HEK293 (cell line): ENCODE measurements at regions not wholly inside any gene's neighbourhood (a gene's known extent, or its start where the extent isn't known, plus 50 kb on each side); places are given as distances from the start of the nearest gene placed in this dataset.

Experiments
- GLI4 ChIP-seq: fragments of 450-650 bp; formaldehyde crosslinking; IDR thresholded peaks from 2 replicates; pipeline ENCODE4 v1.5.1; 2016; ENCODE audit warnings: missing biosample characterization, missing genetic modification characterization
- WT1 ChIP-seq: fragments of 450-650 bp; formaldehyde crosslinking; IDR thresholded peaks from 2 replicates; pipeline ENCODE4 v1.5.1; 2016; ENCODE audit warnings: missing biosample characterization, missing genetic modification characterization
- YY1 ChIP-seq: fragments of 450-650 bp; formaldehyde crosslinking; IDR thresholded peaks from 2 replicates; pipeline ENCODE4 v1.5.1; 2018; ENCODE audit warnings: missing biosample characterization, missing genetic modification characterization
- ZNF239 ChIP-seq: fragments of 450-650 bp; formaldehyde crosslinking; IDR thresholded peaks from 2 replicates; pipeline ENCODE4 v1.5.1; 2016; ENCODE audit warnings: missing biosample characterization, missing genetic modification characterization
- ZNF354C ChIP-seq: fragments of 450-650 bp; formaldehyde crosslinking; IDR thresholded peaks from 2 replicates; pipeline ENCODE4 v1.5.1; 2016; ENCODE audit warnings: missing biosample characterization, missing genetic modification characterization, low read depth, borderline replicate concordance
- ZNF366 ChIP-seq: fragments of 450-650 bp; formaldehyde crosslinking; conservative IDR thresholded peaks from 2 replicates; pipeline ENCODE4 v1.5.1; 2016; ENCODE audit warnings: missing biosample characterization, missing genetic modification characterization
- ZNF629 ChIP-seq: fragments of 450-650 bp; formaldehyde crosslinking; IDR thresholded peaks from 2 replicates; pipeline ENCODE4 v1.5.1; 2017; ENCODE audit warnings: missing biosample characterization, missing genetic modification characterization
- TF ChIP-seq, protein P1 (sequence below): fragments of 450-650 bp; formaldehyde crosslinking; IDR thresholded peaks from 2 replicates; pipeline ENCODE4 v1.5.1; 2016; ENCODE audit warnings: missing biosample characterization, missing genetic modification characterization
- TF ChIP-seq, protein P2 (sequence below): fragments of 450-650 bp; formaldehyde crosslinking; IDR thresholded peaks from 2 replicates; pipeline ENCODE4 v1.5.1; 2016; ENCODE audit warnings: missing biosample characterization, missing genetic modification characterization
- TF ChIP-seq, protein P3 (sequence below): fragments of 450-650 bp; IDR thresholded peaks from 2 replicates; pipeline ENCODE4 v1.5.1; 2018; ENCODE audit warnings: missing biosample characterization, missing genetic modification characterization
- TF ChIP-seq, protein P4 (sequence below): fragments of 450-650 bp; formaldehyde crosslinking; conservative IDR thresholded peaks from 2 replicates; pipeline ENCODE4 v1.5.1; 2016; ENCODE audit warnings: low read depth, missing biosample characterization, missing genetic modification characterization

DNA sequence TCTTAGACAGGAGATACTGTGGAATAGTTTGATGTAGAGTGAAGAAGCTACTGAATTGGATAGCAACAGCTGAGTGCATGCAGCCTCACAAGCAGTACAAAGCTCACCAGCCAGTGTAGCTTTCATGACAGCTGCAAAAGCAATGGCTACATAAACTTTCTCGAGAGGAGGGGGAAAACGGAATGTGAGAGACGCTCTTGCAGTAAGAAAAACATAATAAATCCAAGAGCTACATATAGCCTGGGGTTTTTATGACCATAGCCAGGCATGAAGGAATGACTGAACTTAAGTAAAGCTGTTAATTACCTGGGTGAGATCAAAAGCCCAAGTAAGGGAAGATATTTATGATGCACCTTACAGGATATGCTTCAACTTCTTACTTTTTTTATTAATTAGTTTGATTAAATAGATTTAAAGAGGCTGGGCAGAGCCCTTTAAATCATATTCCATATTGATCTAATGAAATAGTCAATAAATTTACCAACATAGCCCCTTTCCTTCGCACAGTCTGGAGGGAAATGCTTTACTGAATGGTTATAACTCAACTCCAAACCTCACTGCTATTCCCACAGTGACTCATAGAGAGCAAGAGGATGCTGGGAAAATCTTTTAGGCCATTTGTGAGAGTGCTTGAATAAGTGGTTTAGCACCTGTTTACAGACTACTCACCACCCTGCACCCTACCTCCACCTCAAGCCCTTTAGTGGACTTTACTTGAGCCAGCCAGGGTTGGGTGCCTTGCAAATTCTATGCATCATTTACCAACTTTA is 407.2 kb upstream of the CLINT1 start:
- TF ChIP-seq, protein P1, sequence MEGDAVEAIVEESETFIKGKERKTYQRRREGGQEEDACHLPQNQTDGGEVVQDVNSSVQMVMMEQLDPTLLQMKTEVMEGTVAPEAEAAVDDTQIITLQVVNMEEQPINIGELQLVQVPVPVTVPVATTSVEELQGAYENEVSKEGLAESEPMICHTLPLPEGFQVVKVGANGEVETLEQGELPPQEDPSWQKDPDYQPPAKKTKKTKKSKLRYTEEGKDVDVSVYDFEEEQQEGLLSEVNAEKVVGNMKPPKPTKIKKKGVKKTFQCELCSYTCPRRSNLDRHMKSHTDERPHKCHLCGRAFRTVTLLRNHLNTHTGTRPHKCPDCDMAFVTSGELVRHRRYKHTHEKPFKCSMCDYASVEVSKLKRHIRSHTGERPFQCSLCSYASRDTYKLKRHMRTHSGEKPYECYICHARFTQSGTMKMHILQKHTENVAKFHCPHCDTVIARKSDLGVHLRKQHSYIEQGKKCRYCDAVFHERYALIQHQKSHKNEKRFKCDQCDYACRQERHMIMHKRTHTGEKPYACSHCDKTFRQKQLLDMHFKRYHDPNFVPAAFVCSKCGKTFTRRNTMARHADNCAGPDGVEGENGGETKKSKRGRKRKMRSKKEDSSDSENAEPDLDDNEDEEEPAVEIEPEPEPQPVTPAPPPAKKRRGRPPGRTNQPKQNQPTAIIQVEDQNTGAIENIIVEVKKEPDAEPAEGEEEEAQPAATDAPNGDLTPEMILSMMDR (tag by site-specific recombination): no peak
- TF ChIP-seq, protein P2, sequence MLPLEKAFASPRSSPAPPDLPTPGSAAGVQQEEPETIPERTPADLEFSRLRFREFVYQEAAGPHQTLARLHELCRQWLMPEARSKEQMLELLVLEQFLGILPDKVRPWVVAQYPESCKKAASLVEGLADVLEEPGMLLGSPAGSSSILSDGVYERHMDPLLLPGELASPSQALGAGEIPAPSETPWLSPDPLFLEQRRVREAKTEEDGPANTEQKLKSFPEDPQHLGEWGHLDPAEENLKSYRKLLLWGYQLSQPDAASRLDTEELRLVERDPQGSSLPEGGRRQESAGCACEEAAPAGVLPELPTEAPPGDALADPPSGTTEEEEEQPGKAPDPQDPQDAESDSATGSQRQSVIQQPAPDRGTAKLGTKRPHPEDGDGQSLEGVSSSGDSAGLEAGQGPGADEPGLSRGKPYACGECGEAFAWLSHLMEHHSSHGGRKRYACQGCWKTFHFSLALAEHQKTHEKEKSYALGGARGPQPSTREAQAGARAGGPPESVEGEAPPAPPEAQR: no peak
- TF ChIP-seq, protein P3, sequence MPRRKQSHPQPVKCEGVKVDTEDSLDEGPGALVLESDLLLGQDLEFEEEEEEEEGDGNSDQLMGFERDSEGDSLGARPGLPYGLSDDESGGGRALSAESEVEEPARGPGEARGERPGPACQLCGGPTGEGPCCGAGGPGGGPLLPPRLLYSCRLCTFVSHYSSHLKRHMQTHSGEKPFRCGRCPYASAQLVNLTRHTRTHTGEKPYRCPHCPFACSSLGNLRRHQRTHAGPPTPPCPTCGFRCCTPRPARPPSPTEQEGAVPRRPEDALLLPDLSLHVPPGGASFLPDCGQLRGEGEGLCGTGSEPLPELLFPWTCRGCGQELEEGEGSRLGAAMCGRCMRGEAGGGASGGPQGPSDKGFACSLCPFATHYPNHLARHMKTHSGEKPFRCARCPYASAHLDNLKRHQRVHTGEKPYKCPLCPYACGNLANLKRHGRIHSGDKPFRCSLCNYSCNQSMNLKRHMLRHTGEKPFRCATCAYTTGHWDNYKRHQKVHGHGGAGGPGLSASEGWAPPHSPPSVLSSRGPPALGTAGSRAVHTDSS (tag by site-specific recombination): no peak
- TF ChIP-seq GLI4 (tag by site-specific recombination) (no peak), ZNF239 (tag by site-specific recombination) (no peak), ZNF629 (0 out of 2 replicates have a peak, but pooled peaks have one; percentile 16), ZNF366 (no peak), ZNF354C (tag by site-specific recombination) (no peak), YY1 (tag by site-specific recombination) (peak; percentile 44; the same call in 1 of the 2 replicates), WT1 (tag by site-specific recombination) (no peak)
- TF ChIP-seq, protein P4, sequence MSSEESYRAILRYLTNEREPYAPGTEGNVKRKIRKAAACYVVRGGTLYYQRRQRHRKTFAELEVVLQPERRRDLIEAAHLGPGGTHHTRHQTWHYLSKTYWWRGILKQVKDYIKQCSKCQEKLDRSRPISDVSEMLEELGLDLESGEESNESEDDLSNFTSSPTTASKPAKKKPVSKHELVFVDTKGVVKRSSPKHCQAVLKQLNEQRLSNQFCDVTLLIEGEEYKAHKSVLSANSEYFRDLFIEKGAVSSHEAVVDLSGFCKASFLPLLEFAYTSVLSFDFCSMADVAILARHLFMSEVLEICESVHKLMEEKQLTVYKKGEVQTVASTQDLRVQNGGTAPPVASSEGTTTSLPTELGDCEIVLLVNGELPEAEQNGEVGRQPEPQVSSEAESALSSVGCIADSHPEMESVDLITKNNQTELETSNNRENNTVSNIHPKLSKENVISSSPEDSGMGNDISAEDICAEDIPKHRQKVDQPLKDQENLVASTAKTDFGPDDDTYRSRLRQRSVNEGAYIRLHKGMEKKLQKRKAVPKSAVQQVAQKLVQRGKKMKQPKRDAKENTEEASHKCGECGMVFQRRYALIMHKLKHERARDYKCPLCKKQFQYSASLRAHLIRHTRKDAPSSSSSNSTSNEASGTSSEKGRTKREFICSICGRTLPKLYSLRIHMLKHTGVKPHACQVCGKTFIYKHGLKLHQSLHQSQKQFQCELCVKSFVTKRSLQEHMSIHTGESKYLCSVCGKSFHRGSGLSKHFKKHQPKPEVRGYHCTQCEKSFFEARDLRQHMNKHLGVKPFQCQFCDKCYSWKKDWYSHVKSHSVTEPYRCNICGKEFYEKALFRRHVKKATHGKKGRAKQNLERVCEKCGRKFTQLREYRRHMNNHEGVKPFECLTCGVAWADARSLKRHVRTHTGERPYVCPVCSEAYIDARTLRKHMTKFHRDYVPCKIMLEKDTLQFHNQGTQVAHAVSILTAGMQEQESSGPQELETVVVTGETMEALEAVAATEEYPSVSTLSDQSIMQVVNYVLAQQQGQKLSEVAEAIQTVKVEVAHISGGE (tag by site-specific recombination): peak; percentile 42; the same call in 1 of the 2 replicates
